HG03378 (cell line): ENCODE measurements at regions not wholly inside any gene's neighbourhood (a gene's known extent, or its start where the extent isn't known, plus 50 kb on each side); places are given as distances from the start of the nearest gene placed in this dataset.
A peak's percentile ranks its signal among the peaks of the same experiment; 100 is the strongest.
"Not testable (repeated sequence)": the region's sequence is repeated elsewhere in the genome, so short reads cannot be mapped to it uniquely, and the experiment has no call there.

Source experiments
- ATAC-seq: cut with Tn5 transposase; IDR thresholded peaks from one replicate; pipeline ENCODE4 v1.9.1; 2021; ENCODE audit warnings: mild to moderate bottlenecking, moderate library complexity; ENCODE audit not compliant: unreplicated experiment

DNA sequence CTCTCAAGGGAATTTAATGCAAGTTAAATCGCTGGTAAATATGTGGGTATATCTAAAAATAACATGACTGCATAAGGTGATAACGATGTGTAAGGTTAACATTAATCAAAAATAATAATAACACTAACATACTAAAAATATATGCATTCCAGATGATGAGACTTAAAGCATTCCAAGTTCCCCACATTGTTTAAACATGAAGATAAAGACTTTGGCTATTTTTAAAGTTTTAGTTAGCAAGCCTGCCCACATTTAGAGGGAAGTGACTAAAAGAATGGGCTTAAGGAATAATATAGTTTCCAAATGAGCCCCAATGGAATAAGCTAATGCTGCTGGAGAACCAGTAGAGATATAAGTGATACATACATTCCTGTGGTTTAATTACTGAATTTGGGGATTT is 941.3 kb downstream of the TBC1D32 start:
- no peak for ATAC-seq

- ATAC-seq, result no peak
Measured at GRCh38 chr6:120384671-120385070, 949.6 kb downstream of the TBC1D32 start.

DNA sequence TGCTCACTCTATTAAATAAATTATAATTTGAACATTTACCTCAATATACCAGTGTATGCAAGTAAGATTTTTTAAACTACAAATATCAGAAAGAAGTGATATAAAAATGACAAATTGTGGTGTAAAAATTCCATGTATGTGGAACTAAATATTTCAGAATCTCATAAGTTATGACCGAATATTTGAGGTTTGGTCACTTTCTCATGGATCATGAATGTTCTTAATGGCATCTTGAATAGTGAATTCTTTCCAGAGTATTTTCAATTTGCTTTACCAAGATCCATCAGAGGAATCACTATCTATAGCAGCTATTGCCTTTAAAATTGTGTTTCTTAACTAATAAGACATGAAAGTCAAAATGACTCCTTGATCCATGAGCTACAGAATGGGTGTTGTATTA is 950.6 kb downstream of the TBC1D32 start:
- ATAC-seq, result no peak

DNA sequence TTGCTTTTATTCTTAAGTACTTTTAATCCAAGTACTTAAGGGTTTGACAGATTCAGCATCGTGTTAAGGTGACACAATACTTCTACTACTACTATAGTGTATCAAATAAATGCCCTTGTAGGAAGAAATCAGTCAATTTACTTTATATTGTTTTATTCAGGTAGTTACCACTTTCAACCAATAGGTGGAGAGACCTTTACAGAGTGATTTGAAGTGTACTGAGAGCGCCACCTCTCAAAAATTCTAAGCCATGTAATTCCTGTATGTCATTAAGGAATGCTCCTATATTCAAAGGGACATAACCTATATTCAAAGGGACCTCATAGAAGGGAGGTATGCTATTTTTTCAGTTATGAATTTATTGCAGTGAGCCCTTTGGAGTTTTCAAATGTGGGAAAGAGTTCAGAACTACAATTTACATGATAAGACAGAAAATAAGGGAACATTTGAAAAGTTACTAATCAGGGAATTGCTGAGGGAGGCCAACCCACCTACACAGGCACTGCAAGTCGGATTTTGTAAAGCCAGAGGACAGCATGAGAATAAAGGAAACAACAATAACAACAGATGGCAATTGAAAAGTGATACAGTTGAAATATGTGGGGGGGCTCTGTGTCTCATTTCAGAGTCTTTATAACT is 955.6 kb downstream of the TBC1D32 start:
- ATAC-seq, result peak; percentile 95

DNA sequence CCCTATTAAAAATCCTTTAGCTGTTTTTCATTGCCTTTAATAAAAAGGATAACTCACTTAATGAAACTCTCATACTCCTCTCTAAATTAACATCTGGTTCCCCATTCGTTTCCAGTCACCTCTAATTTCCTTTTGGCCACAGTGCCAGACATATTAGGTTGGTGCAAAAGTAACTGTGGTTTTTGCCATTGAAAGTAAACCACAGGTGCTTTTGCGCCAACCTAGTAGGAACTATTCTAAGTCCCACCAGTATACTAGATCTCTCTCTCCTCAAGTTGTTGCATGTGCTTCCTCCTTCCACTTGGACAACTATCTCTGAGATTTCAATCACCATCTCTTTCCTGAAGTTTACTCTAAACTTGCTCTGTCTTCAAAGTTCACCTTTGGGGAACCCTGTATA is 961.1 kb downstream of the TBC1D32 start:
- ATAC-seq, result no peak

DNA sequence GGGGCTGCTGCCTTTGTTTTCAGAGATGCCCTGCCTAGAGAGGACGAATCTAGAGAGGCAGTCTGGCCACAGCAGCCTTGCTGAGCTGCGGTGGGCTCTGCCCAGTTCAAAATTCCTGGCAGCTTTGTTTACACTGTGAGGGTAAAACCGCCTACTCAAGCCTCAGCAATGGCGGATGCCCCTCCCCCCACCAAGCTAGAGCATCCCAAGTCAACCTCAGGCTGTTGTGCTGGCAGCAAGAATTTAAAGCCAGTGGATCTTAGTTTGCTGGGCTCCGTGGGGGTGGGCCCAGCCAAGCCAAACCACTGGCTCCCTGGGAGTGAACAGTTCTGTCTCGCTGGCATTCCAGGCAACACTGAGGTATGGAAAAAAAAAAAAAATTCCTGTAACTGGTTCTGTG is 970.9 kb downstream of the TBC1D32 start:
- ATAC-seq, result no peak

- ATAC-seq, result not testable (repeated sequence)
Measured at GRCh38 chr6:120358535-120358934, 975.7 kb downstream of the TBC1D32 start.

DNA sequence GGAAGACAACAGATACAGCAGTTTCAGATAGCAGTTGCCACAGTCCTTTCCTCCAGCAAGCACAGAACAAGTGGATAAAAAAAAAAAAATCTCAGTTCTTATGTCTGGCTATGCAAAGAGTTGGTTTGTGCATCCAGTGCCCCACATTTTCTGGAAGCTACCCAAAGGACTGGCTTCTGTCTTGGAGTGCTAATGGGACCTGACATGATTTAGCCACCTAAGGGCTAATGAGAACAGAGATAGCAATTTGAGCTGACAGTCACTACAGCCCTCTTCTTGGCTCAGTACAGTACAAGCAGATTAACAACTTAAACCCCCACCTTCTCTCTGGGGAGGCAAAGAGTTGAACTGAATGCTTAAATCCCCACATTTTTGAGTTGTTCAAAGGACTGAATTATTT is 976.8 kb downstream of the TBC1D32 start:
- no peak for ATAC-seq

DNA sequence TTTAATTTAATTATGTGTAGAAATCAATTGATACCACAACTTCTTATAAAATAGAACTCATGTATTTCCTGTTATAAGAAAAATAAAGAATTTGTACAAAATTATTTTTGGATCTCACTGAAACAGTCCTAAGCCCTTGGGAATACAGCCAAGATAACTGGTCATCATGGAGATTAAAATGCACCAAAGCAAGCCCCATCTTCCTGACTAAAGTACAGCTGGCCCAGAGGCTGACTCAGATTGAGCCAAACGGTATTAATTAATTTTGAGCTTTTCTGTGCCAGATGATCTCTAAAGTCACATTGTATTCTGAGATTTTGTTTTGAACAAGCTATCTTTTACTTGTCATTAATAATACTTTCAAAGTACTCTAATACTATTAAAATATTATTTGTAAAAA is 978.5 kb downstream of the TBC1D32 start:
- ATAC-seq, result no peak

- ATAC-seq, result peak; percentile 79
Measured at GRCh38 chr6:120354452-120355098, 979.7 kb downstream of the TBC1D32 start.

- ATAC-seq, result no peak
Measured at GRCh38 chr6:120352491-120352890, 981.8 kb downstream of the TBC1D32 start.

DNA sequence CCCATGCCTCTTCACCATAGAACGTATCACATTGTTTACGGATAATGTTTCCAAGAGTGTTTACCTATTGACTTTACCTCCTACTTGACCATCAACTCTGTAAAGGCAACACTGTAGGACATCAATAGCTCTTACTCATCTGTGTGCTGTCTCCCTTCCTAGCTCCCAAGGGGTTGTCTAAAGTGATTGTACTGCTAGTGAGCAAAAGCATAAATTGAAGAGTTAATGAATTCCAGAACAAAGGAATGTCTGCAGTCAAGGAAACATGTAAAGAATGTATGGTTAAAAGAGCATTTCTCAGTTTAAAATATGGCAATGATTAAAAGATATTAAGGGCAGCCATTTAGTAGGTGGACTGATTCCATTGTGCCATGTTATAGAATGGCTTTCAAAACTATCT is 985.4 kb downstream of the TBC1D32 start:
- ATAC-seq, result no peak

- no peak for ATAC-seq
Measured at GRCh38 chr6:120328521-120328920, 979.0 kb upstream of the MAN1A1 start.

GRCh38 chr6:120320481-120321162 is 971.1 kb upstream of the MAN1A1 start:
- peak; percentile 71 for ATAC-seq

DNA sequence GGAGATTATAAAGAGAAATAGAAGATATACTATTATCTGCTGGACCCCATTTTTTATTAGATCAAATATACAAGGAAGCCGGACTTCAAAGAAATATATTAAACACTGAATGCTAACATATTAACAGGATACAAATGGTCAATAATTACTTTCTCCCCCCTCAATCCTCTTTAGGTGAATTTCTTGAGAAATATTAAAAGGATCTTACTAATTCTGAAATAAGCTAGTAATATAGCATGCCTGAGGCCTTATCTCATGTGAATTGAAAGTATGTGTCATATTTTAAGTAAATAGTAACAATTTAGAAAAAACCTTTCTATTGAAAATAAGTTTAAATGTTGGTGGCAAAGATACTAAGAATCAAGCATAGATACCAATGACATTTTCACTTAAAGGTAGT is 954.7 kb upstream of the MAN1A1 start:
- peak; percentile 46 for ATAC-seq

DNA sequence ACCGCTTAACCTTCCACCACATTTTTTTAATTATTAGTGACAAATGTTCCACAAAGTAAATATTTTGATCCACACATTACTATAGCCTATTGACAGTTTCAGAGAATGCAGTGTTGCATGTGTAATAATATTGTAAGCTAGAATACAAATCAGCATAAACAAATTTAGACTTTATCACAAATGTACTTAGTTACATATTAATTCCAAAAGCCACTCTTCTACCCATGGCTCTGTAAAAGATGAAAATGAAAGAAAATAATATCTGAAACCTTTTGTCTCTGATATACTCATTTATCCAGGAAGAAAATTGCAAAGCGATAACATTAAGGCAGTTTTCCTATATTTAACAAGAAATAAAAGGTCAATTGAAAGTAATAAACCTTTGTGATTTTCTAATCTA is 954.0 kb upstream of the MAN1A1 start:
- peak; percentile 45 for ATAC-seq

GRCh38 chr6:120302041-120302440 is 952.5 kb upstream of the MAN1A1 start:
- no peak for ATAC-seq

GRCh38 chr6:120290964-120291363 is 941.4 kb upstream of the MAN1A1 start:
- no peak for ATAC-seq

DNA sequence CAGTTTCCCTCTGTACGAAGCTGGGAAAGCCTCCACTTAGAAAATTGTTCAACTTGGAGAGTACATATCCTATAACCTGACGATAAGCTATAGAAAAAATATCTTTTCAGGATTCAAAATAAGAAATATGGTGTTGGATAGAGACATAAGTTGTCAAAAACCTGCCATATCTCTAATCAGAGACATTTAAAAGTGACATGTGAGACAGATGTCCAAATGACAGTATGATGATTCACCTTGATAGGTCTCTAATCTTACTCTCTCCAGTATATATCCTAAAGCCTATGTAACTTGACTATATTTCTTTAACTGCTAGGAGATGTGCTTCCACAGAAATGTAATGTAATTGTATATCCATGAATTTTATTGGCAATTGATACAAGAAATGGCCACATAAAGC is 932.4 kb upstream of the MAN1A1 start:
- no peak for ATAC-seq

- ATAC-seq, result no peak
Measured at GRCh38 chr6:120279466-120280167, 930.1 kb upstream of the MAN1A1 start.

- ATAC-seq, result no peak
Measured at GRCh38 chr6:120278689-120279396, 929.3 kb upstream of the MAN1A1 start.
